Gastrocnemius medialis (tissue), 4 donors: ENCODE measurements at regions not wholly inside any gene's neighbourhood (a gene's known extent, or its start where the extent isn't known, plus 50 kb on each side); places are given as distances from the start of the nearest gene placed in this dataset.

Source experiments
- CTCF ChIP-seq, 5 experiments: fragments of 450-650 bp in 3 of 5; fragments of 200-600 bp in 2 of 5; sonication (generic) in 2 of 5; IDR thresholded peaks in 4 of 5; conservative IDR thresholded peaks in 1 of 5; 1 replicate in 4 of 5; 2 replicates in 1 of 5; pipeline ENCODE4 v1.5.1; 2016 to 2019; ENCODE audit warnings: antibody characterized with exemption in 5 of 5, mild to moderate bottlenecking in 3 of 5, moderate library complexity in 3 of 5
- POLR2A ChIP-seq, 2 donors: fragments of 450-650 bp; IDR thresholded peaks; one replicate each; pipeline ENCODE4 v1.6.1; 2017; ENCODE audit warnings: antibody characterized with exemption in 2 of 2, mild to moderate bottlenecking in 2 of 2, moderate library complexity in 2 of 2

- no peak for TF ChIP-seq CTCF (IDR thresholded peaks at IDR 0.05 in 4 of 5, conservative IDR thresholded peaks at IDR 0.05 in 1 of 5)
- TF ChIP-seq POLR2A (IDR thresholded peaks at IDR 0.05) = no peak
Measured at GRCh38 chr3:26064297-26064696, 274.4 kb downstream of the OXSM start.
